ENCODE measurements at regions not wholly inside any gene's neighbourhood (a gene's known extent, or its start where the extent isn't known, plus 50 kb on each side); places are given as distances from the start of the nearest gene placed in this dataset.
"Not testable (repeated sequence)": the region's sequence is repeated elsewhere in the genome, so short reads cannot be mapped to it uniquely, and the experiment has no call there.

DNA sequence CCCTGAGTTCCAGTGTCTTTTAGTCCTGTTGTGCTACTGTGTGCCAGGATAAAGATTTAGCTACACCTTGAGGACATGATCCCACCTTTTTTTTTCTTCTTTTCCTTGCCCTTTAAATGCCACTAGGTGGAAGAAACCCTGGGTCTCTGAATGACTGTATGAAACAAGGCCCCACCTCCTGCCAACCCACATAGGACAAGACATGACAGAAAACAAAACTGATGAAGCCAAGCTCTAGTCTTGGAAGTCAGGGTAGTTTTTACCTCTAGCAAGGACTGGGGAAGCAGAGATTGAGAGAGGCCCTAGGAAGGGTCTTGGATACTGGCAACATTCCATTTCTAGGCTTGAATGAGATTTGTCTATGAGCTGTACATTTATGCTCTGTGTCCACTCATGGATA, 410.7 kb downstream of the MIAT start:
- Histone ChIP-seq H3K27me3 (no peaks in the 10 kb centered on the region), H3K4me1 (no peaks in the 10 kb centered on the region), H3K36me3 (no peaks in the 10 kb centered on the region), H3K4me3 (no peak overlapping the region), H3K27ac (no peak overlapping the region), H3K9me3 (no peaks in the 10 kb centered on the region)
- DNase-seq, result no peak
- no peak for TF ChIP-seq CTCF (IDR thresholded peaks at IDR 0.05)
- TF ChIP-seq POLR2A (IDR thresholded peaks at IDR 0.05), result no peak

GRCh38 chr22:27070594-27070993, 413.2 kb downstream of the MIAT start:
- no peaks in the 10 kb centered on the region for H3K36me3 ChIP-seq
- H3K9me3 ChIP-seq, result no peaks in the 10 kb centered on the region
- H3K4me3 ChIP-seq, result no peak overlapping the region
- H3K4me1 ChIP-seq, result no peaks in the 10 kb centered on the region
- no peak for DNase-seq
- H3K27ac ChIP-seq, result no peak overlapping the region
- TF ChIP-seq POLR2A (IDR thresholded peaks at IDR 0.05) (no peak), CTCF (IDR thresholded peaks at IDR 0.05) (no peak)
- H3K27me3 ChIP-seq, result no peaks in the 10 kb centered on the region

GRCh38 chr22:27073601-27074425, 416.4 kb downstream of the MIAT start:
- no peak for TF ChIP-seq CTCF (IDR thresholded peaks at IDR 0.05)
- TF ChIP-seq POLR2A (IDR thresholded peaks at IDR 0.05), result no peak
- no peak for DNase-seq
- H3K9me3 ChIP-seq, result no peaks in the 10 kb centered on the region
- no peak overlapping the region for H3K4me3 ChIP-seq
- no peaks in the 10 kb centered on the region for H3K27me3 ChIP-seq
- H3K36me3 ChIP-seq, result no peaks in the 10 kb centered on the region
- H3K4me1 ChIP-seq, result no peaks in the 10 kb centered on the region
- H3K27ac ChIP-seq, result no peak overlapping the region

DNA sequence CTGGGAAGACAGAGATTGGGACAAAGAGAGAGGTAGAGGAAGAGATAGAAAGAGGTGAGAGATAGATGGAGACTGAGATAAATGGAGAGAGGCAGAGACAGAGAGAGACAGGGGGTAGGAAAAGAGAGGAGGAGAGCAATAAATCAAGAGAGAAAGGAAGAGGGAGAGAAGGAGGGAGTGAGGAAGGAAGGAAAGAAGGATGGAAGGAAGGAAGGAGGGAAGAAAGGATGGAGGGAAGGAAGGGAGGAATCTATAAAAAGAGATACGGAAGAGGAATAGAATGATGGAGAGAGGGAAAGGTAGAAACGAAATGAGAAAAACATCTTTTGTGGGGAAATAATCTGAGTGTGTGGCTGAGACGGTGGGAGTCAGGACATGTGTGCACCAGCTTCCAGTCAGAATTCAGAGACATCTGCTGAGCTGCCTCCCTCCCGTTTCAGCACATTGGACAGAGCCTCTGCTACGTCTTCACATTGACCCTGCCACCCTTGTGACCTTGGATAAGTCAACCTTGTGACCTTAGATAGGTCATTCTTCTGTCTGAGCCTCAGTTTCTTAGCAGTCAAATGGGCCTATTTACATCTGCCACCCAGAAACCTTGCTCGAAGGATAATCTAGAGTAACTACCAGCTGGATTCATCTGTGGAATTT, 417.8 kb downstream of the MIAT start:
- no peaks in the 10 kb centered on the region for H3K9me3 ChIP-seq

GRCh38 chr22:27075891-27076290, 418.5 kb downstream of the MIAT start:
- no peaks in the 10 kb centered on the region for H3K9me3 ChIP-seq
- DNase-seq, result no peak
- no peak overlapping the region for H3K4me3 ChIP-seq
- no peaks in the 10 kb centered on the region for H3K36me3 ChIP-seq
- H3K27ac ChIP-seq, result no peak overlapping the region
- no peak for TF ChIP-seq CTCF (IDR thresholded peaks at IDR 0.05)
- no peak for TF ChIP-seq POLR2A (IDR thresholded peaks at IDR 0.05)
- H3K4me1 ChIP-seq, result no peaks in the 10 kb centered on the region
- H3K27me3 ChIP-seq, result no peaks in the 10 kb centered on the region

More for the DNA sequence above, 417.8 kb downstream of the MIAT start:
- Histone ChIP-seq H3K27me3 (no peaks in the 10 kb centered on the region), H3K27ac (no peak overlapping the region), H3K4me3 (no peak overlapping the region), H3K36me3 (no peaks in the 10 kb centered on the region), H3K4me1 (no peaks in the 10 kb centered on the region)
- TF ChIP-seq CTCF (IDR thresholded peaks at IDR 0.05) (no peak), POLR2A (IDR thresholded peaks at IDR 0.05) (no peak)
- no peak for DNase-seq

- not testable (repeated sequence) for H3K4me1 ChIP-seq, H3K36me3 ChIP-seq, H3K4me3 ChIP-seq, H3K27me3 ChIP-seq, H3K9me3 ChIP-seq, DNase-seq, H3K27ac ChIP-seq
Observed at GRCh38 chr22:27078064-27078463, 420.7 kb downstream of the MIAT start.

All from Peyer's patch (tissue), 4 donors.